Tibial artery (tissue), 4 donors: ENCODE measurements at regions not wholly inside any gene's neighbourhood (a gene's known extent, or its start where the extent isn't known, plus 50 kb on each side); places are given as distances from the start of the nearest gene placed in this dataset.

Experiments used
- DNase-seq, 2 donors: peaks; one replicate each; pipeline ENCODE4 v3.0.0-alpha.2; 2019
- H3K27ac ChIP-seq, 2 donors: fragments of 200-600 bp; sonication (generic) in 1 of 2; 1 replicate in 1 of 2; 2 replicates in 1 of 2; pipeline ENCODE4 v1.5.1; 2018 to 2019; ENCODE audit warnings: mild to moderate bottlenecking in 1 of 2
- H3K27me3 ChIP-seq, 2 donors: fragments of 200-600 bp; sonication (generic) in 1 of 2; one replicate each; pipeline versions ENCODE4 v1.5.1 to v1.6.0; 2016 to 2019
- H3K36me3 ChIP-seq, 3 donors: fragments of 200-600 bp; sonication (generic) in 2 of 3; one replicate each; pipeline ENCODE4 v1.5.1; 2016 to 2019; ENCODE audit warnings: mild to moderate bottlenecking in 2 of 3
- H3K4me1 ChIP-seq, 4 donors: fragments of 200-600 bp; sonication (generic) in 2 of 4; 1 replicate in 3 of 4; 2 replicates in 1 of 4; pipeline ENCODE4 v1.5.1; 2016 to 2019
- H3K4me3 ChIP-seq, 2 donors: fragments of 200-600 bp; sonication (generic) in 1 of 2; 1 replicate in 1 of 2; 2 replicates in 1 of 2; pipeline ENCODE4 v1.5.1; 2018 to 2019; ENCODE audit warnings: mild to moderate bottlenecking in 2 of 2
- H3K9me3 ChIP-seq, 3 donors: fragments of 200-600 bp; sonication (generic) in 1 of 3; one replicate each; pipeline ENCODE4 v1.5.1; 2016 to 2019
- CTCF ChIP-seq, 2 experiments: fragments of 200-600 bp in 1 of 2; fragments of 450-650 bp in 1 of 2; IDR thresholded peaks; one replicate each; pipeline ENCODE4 v1.5.1; 2017 to 2019; ENCODE audit warnings: antibody characterized with exemption in 2 of 2, mild to moderate bottlenecking in 1 of 2, moderate library complexity in 1 of 2
- intact Hi-C: fragments of 100-400 bp; cut with DNase I; formaldehyde crosslinking; loops from one replicate; pipeline ENCODE4 v1.15.0; 2023; ENCODE audit warnings: low total_unique reads

GRCh38 chr9:106403081-106403480, 459.9 kb upstream of the ZNF462 start:
- Histone ChIP-seq H3K27ac (no peak overlapping the region), H3K9me3 (no peaks in the 10 kb centered on the region), H3K36me3 (no peaks in the 10 kb centered on the region), H3K4me3 (no peak overlapping the region), H3K27me3 (no peaks in the 10 kb centered on the region), H3K4me1 (no peaks in the 10 kb centered on the region)
- DNase-seq: no peak
- intact Hi-C loops: no loop called here
- TF ChIP-seq CTCF (IDR thresholded peaks at IDR 0.05): no peak

DNA sequence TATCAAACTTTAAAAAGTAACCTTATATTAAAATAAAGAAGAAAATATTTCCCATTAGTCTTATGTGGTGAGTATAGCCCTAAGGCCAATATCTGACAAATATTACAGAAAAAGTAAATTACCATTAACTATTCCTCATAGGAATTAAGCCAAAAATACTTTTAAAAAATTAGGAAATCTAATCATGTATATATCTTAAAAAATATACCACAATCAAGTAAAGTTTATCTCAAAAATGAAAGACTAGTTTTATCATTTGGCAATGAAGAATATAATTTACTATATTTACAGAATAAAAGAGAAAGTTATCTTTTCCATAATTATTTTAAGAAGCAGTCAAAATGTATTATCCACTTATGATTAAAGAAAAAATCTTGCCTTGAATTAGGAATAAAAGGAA, 458.8 kb upstream of the ZNF462 start:
- intact Hi-C loops: no loop called here
- DNase-seq: no peak
- Histone ChIP-seq H3K27me3 (no peaks in the 10 kb centered on the region), H3K4me1 (no peaks in the 10 kb centered on the region), H3K27ac (no peak overlapping the region), H3K36me3 (no peaks in the 10 kb centered on the region), H3K4me3 (no peak overlapping the region), H3K9me3 (no peaks in the 10 kb centered on the region)
- no peak for TF ChIP-seq CTCF (IDR thresholded peaks at IDR 0.05)

- no peak for DNase-seq
- TF ChIP-seq CTCF (IDR thresholded peaks at IDR 0.05): no peak
- Histone ChIP-seq H3K27ac (no peak overlapping the region), H3K27me3 (no peaks in the 10 kb centered on the region), H3K4me3 (no peak overlapping the region), H3K4me1 (no peaks in the 10 kb centered on the region), H3K9me3 (no peaks in the 10 kb centered on the region), H3K36me3 (no peaks in the 10 kb centered on the region)
- intact Hi-C loops: no loop called here
Measured at GRCh38 chr9:106405871-106406435, 457.0 kb upstream of the ZNF462 start.

DNA sequence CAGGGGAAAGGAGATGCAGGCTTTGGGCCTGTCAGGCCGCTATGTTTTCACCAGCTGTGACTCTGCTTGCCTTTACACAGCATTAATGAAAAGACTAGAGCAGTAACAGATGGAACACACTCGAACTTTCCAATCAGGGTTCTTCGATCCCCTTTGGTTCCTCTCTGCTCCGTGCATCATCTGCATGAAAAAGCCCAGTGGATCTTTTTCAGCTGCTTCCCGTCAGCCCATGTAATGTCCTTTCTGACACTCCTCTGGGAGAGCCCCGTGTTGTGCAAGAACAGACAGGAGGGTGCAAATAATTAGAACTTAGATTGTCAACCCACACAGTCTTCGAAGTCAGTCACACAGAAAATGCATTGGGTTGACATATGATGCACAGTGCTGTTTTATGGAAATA, 448.9 kb upstream of the ZNF462 start:
- H3K9me3 ChIP-seq: no peaks in the 10 kb centered on the region
- no peak for TF ChIP-seq CTCF (IDR thresholded peaks at IDR 0.05)
- DNase-seq: no peak
- H3K27me3 ChIP-seq: no peaks in the 10 kb centered on the region
- no peaks in the 10 kb centered on the region for H3K4me1 ChIP-seq
- no peaks in the 10 kb centered on the region for H3K36me3 ChIP-seq
- intact Hi-C loops: no loop called here
- no peak overlapping the region for H3K27ac ChIP-seq
- H3K4me3 ChIP-seq: no peak overlapping the region

DNA sequence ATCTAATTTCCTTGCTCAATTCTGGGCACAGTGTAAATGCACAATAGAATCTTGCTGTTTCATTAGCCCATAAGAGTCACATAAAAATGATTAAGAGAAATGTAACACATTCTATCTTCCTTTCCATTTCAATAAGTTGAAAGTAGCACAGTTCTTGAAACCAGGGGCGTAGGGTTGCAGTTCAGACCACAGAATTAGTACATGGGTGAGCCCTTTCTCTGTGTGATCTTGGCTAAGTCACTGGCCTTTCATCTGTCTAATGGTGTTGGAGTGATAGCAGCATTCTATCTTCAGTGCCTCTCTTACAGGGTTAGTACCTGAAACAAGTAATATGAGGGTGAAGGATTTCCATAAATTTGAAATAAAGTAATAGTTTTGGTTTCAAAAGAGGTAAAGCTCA, 445.3 kb upstream of the ZNF462 start:
- H3K9me3 ChIP-seq: no peaks in the 10 kb centered on the region
- no peaks in the 10 kb centered on the region for H3K36me3 ChIP-seq
- no peak overlapping the region for H3K27ac ChIP-seq
- no peaks in the 10 kb centered on the region for H3K4me1 ChIP-seq
- intact Hi-C loops: no loop called here
- TF ChIP-seq CTCF (IDR thresholded peaks at IDR 0.05): no peak
- no peak overlapping the region for H3K4me3 ChIP-seq
- DNase-seq: no peak
- H3K27me3 ChIP-seq: no peaks in the 10 kb centered on the region

DNA sequence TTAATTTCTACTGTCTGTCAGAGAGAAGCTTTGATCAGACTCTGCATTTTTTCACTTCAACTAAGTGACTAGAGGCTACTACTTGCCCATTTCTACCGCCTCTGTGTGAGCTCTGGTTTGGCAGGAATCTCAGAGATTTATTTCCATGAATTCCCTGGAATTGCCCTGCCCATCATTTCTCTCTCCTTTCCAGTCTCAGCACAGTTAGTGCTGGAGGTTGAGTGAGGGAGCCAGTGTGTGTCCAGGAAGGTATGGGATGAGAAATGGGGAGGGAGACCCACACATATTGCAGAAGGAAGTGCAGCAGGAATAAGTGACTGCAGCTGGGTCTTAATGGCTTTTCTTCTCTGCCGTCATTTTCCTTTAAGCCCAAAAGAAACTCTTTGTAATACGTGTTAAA, 443.1 kb upstream of the ZNF462 start:
- Histone ChIP-seq H3K27me3 (no peaks in the 10 kb centered on the region), H3K27ac (no peak overlapping the region), H3K4me3 (no peak overlapping the region), H3K36me3 (no peaks in the 10 kb centered on the region), H3K4me1 (no peaks in the 10 kb centered on the region), H3K9me3 (no peaks in the 10 kb centered on the region)
- TF ChIP-seq CTCF (IDR thresholded peaks at IDR 0.05): no peak
- intact Hi-C loops: no loop called here
- no peak for DNase-seq
